DMS53 treated with DMSO at 0.1 percent for 48 hours (cell line): ENCODE measurements at regions not wholly inside any gene's neighbourhood (a gene's known extent, or its start where the extent isn't known, plus 50 kb on each side); places are given as distances from the start of the nearest gene placed in this dataset.

Source experiments
- DNase-seq: peaks from one replicate; lab custom pipeline; 2025; ENCODE audit not compliant: unreplicated experiment; lab: John Stamatoyannopoulos, UW

DNA sequence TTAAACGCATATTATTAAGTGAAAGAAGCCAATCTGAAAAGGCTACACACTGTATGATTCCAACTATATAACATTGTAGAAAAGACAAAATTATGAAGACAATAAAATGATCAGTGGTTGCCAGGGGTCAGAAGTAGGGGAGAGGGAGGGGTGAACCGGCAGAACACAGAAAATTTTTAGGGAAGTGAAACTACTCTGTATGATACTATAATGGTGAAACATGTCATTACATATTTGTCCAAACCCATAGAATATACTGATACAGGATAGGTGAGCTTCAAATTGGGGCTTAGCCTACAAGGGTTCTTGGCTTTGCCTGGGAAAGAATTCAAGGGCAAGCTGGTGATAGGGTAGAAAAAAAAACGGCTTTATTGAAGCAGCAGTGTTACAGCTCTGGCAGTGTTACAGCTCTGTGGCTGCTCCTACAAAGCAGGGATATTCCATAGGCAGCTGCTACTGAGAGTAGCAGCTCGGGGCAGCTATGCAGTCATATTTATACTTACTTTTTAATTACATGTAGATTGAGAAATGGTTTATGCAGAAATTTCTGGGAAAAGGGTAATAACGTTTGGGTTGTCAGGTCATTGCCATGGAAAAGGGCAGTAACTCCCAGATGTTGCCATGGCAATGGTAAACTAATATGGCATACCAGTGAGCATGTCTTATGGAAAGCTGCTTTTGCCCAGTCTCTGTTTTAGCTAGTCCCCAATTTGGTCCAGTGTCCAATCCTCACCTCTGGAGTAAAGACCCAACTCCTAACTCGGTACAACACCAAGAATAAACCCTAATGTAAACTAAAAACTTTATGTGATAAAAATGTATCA lies 125.1 kb upstream of the SLC25A36 start:
- DNase-seq, result no peak

DNA sequence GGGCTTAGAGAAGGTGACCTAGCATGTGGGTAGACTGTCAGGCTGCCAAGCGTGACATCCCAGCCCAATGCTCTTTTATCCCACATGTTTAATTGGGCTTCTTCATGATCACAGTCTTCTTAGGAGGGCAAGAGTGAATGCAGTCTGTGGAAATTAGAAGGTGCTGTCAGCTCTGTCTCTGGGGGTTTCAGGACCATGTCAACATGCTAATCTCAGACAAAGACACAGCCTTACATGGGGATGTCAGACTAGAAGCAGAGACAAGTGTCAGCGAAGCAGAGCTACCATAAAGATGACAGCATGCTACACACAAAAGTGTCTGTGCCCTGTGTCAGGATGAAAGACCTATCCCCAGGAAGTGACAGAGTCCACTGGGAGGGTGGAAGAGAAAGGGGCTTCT lies 120.1 kb upstream of the SLC25A36 start:
- DNase-seq, result no peak

- no peak for DNase-seq
These were observed 119.1 kb upstream of the SLC25A36 start for GRCh38 chr3:140822401-140823047.

- DNase-seq, result no peak
These were observed 118.5 kb upstream of the SLC25A36 start for GRCh38 chr3:140823106-140823505.

- DNase-seq, result no peak
These were observed 113.7 kb upstream of the SLC25A36 start for GRCh38 chr3:140827894-140828293.

GRCh38 chr3:140828585-140828984 lies 113.1 kb upstream of the SLC25A36 start:
- no peak for DNase-seq

DNA sequence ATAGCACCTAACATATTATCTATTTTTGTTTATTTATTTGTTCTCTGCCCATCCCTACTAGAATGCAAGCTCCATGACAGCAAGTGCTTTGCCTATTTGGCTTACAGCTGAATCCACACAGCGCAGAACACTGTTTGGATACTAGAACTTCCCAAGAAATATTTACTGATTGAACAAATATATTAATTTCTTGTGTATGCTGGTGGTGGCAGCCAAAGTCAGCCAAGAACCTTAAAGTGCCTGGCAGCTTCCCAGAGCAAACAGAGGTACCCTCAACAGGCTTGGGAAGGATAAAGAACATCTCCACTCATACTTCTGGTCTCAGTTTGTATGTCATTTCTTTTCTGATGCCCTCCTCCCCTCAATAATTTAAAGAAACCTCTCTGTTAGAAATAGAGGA lies 111.8 kb upstream of the SLC25A36 start:
- no peak for DNase-seq

GRCh38 chr3:140830391-140830790 lies 111.2 kb upstream of the SLC25A36 start:
- no peak for DNase-seq

GRCh38 chr3:140832883-140833282 lies 108.8 kb upstream of the SLC25A36 start:
- DNase-seq, result no peak

GRCh38 chr3:140834266-140835037 lies 107.2 kb upstream of the SLC25A36 start:
- DNase-seq, result peak; percentile 71

DNA sequence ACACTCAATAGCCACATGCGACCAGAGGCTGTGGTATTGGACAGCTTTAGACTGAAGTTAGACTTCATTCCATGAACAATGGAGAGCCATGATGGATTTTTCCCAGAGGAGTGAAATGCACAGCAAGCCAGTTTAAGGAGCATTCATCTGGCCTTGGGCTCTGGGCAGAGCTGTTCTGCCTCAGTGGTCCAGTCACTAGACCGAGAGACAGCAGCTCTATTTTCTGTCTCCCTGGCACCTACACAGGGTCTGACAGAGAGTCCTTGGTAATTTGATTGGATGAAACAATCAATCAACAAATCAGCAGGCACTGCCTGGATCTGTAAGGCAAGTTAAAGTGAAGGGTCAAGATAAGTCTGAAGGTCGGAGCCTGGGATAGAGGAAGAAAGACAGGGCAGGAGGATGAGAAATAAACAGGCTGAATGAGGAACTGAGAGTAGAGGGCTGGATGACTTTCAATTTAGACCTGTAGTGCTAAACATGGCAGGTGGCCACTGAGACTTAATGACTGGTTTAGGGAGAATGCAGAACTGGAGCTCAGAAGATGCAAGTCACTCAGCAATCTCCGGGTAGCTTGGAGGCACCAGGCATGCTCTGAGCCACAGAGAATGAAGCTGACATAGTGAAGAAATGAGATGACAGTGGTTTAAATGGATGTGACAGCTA lies 98.5 kb upstream of the SLC25A36 start:
- DNase-seq, result no peak

GRCh38 chr3:140843656-140844055 lies 98.0 kb upstream of the SLC25A36 start:
- no peak for DNase-seq

DNA sequence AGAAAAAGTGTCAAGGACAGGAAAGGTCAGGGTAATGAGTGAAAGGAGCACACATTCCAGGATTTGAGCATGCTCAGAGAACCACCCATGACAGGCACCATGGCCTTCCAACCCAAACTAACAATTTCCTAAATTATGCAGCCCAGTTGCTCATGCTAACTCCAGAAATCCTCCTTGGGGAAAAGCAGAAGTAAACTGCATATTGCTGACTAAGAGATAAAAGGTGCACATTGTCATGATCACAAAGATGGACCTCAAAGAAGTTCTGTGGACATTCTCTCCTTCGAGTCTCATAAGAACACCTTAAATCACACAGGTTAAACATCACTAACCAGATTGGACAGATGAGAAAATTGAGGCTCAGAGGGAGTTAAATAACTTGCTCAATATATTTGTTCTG lies 97.6 kb upstream of the SLC25A36 start:
- DNase-seq, result no peak

GRCh38 chr3:140845882-140846281 lies 95.8 kb upstream of the SLC25A36 start:
- peak; percentile 23 for DNase-seq

- no peak for DNase-seq
These were observed 93.0 kb upstream of the SLC25A36 start for GRCh38 chr3:140848666-140849065.

- no peak for DNase-seq
These were observed 91.3 kb upstream of the SLC25A36 start for GRCh38 chr3:140850210-140850955.

DNA sequence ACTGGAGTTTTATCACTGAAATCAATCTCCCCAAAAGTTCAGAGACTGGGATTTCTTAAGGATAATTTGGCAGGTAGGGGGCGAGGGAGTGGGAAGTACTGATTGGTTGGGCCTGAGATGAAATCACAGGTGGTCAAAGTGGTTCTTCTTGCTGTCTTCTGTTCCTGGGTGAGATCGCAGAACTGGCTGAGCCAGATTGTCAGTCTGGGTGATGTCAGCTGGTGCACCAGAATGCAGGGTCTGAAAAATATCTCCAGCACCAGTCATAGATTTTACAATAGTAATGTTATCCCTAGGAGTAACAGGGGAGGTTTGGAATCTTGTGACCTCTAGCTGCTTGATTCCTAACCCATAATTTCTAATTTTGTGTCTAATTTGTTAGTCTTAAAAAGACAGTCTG lies 86.7 kb upstream of the SLC25A36 start:
- DNase-seq, result peak; percentile 6

GRCh38 chr3:140856905-140857304 lies 84.7 kb upstream of the SLC25A36 start:
- no peak for DNase-seq

DNA sequence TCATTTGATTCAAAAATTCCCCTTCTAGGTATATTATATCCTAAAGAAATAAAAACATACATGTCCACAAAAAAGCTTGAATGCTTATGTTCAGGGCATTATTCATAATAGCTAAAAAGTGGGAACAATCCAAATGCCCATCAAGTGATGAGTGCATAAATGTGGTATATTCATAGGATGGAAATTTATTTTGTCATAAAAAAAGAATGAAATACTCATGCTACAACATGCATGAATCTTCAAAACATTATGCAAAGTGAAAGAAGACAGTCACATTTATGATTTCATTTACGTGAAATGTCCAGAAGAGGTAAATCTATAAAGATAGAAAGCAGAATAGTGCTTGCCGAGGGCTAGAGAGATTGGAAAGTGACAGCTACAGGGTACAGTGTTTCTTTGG lies 83.6 kb upstream of the SLC25A36 start:
- DNase-seq, result no peak

DNA sequence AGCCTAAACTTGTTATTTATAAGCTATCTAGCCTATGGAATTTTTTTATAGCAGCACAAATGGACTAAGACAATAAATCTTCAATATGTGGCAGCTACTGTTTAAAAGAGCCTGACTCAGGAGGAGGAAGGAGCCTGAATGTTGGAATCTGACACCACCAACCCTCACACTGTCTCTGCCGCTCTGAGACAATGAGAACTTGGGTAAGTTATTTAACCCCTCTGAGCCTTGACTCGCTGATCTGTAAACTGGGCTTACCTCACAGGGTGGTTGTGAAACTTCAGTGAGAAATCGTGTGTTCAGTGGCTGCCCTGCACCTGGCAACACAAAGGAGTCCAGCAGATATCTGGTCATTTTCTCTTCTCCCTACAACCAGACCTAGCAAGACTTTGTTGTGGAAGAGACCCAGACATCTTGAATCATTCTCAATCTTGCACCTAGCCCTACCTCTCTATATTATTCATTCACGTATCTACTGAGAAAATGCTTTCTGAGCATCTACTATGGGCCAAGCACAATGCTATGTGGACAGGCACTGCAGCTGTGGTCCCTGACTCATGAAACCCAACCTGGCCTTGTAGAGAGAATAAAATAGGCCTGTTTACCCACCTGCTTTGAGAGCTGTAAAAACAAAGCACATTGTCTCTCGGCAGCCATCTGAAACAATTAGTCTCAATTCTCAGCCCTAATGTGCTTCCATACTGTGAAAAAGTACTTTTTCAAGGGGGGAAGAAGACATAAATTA lies 81.9 kb upstream of the SLC25A36 start:
- peak; percentile 60 for DNase-seq
